Psoas muscle (tissue), 7 donors: ENCODE measurements at regions not wholly inside any gene's neighbourhood (a gene's known extent, or its start where the extent isn't known, plus 50 kb on each side); places are given as distances from the start of the nearest gene placed in this dataset.
"Not testable (repeated sequence)": the region's sequence is repeated elsewhere in the genome, so short reads cannot be mapped to it uniquely, and the experiment has no call there.

ENCODE experiments used
- ATAC-seq, 4 donors: fragments of 200-7000 bp; cut with Tn5 transposase; one replicate each; pipeline ENCODE4 v1.9.1; 2020; ENCODE audit warnings: moderate library complexity in 3 of 4, mild to moderate bottlenecking in 2 of 4
- DNase-seq, 2 donors: peaks; one replicate each; pipeline ENCODE4 v3.0.0-alpha.2; 2020
- H3K27ac ChIP-seq: fragments of 200-600 bp; one replicate; pipeline ENCODE4 v1.8.0; 2022
- H3K27me3 ChIP-seq, 3 donors: fragments of 200-600 bp in 1 of 3; one replicate each; pipeline versions ENCODE4 v1.6.1 to v1.8.0; 2013 to 2022; ENCODE audit warnings: low read length in 2 of 3, mild to moderate bottlenecking in 2 of 3, moderate library complexity in 1 of 3; ENCODE audit not compliant: insufficient read depth in 3 of 3
- H3K36me3 ChIP-seq, 2 donors: fragments of 200-600 bp in 1 of 2; one replicate each; pipeline versions ENCODE4 v1.6.1 to v1.8.0; 2013 to 2022; ENCODE audit warnings: low read depth in 1 of 2, mild to moderate bottlenecking in 1 of 2, moderate library complexity in 1 of 2; ENCODE audit not compliant: insufficient read depth in 1 of 2
- H3K4me1 ChIP-seq: fragments of 200-600 bp; one replicate; pipeline ENCODE4 v1.8.0; 2022
- H3K4me3 ChIP-seq: fragments of 200-600 bp; one replicate; pipeline ENCODE4 v1.8.0; 2022; ENCODE audit warnings: mild to moderate bottlenecking
- H3K9me3 ChIP-seq: fragments of 200-600 bp; one replicate; pipeline ENCODE4 v1.8.0; 2022
- CTCF ChIP-seq: fragments of 200-600 bp; IDR thresholded peaks from one replicate; pipeline ENCODE4 v1.8.0; 2022; ENCODE audit warnings: antibody characterized with exemption
- WGBS, 3 donors: extraction: QIAGEN DNeasy Blood & Tissue Kit; methylation state at CpG; one replicate each; pipeline versions ENCODE4 v1.1.6 to v1.1.7; 2013; 5-methylcytosine and 5-hydroxymethylcytosine counted together
- intact Hi-C, 2 donors: fragments of 100-400 bp; cut with DNase I; formaldehyde crosslinking; loops; one replicate each; pipeline versions ENCODE4 v1.11.0 to v1.14.2; 2022
- donor health status: healthy with polysubstance abuse.
- donor health status: DM: no; HTN: no; CAD: no; lungs with moderate emphysema.
- donor health status: Bipolar disorder and iron deficiency.
- donor health status: healthy.
- donor health status: DM: yes; HTN: yes; CAD: no.
- donor health status: DM: no; HTN: no; CAD: no.
- donor health status: DM: yes; HTN: yes; CAD: no.

GRCh38 chr2:120542911-120543527, 192.6 kb upstream of the GLI2 start:
- 91 to 97% (median 93%) methylated on average over 13 of the region's 13 CpGs for WGBS, 3 donors
- DNase-seq (no peak), ATAC-seq (no peak)
- H3K27me3 ChIP-seq: no peaks in the 10 kb centered on the region
- intact Hi-C loops: no loop called here
- no peak overlapping the region for H3K27ac ChIP-seq
- peaks cover 49% of the 10 kb centered on the region for H3K4me1 ChIP-seq
- H3K4me3 ChIP-seq: no peak overlapping the region
- no peaks in the 10 kb centered on the region for H3K36me3 ChIP-seq
- no peak for TF ChIP-seq CTCF
- no peaks in the 10 kb centered on the region for H3K9me3 ChIP-seq

GRCh38 chr2:120543899-120544298, 191.8 kb upstream of the GLI2 start:
- Histone ChIP-seq H3K36me3 (no peaks in the 10 kb centered on the region), H3K4me3 (no peak overlapping the region), H3K27me3 (no peaks in the 10 kb centered on the region), H3K9me3 (no peaks in the 10 kb centered on the region), H3K4me1 (peaks cover 47% of the 10 kb centered on the region), H3K27ac (peak overlapping the region; percentile 41)
- intact Hi-C loops: no loop called here
- WGBS, 3 donors: 70 to 75% (median 73%) methylated on average over 16 of the region's 16 CpGs
- DNase-seq: no peak
- ATAC-seq: no peak
- no peak for TF ChIP-seq CTCF

GRCh38 chr2:120544522-120544921, 191.1 kb upstream of the GLI2 start:
- DNase-seq: no peak
- TF ChIP-seq CTCF: no peak
- no peaks in the 10 kb centered on the region for H3K27me3 ChIP-seq
- no peak for ATAC-seq
- intact Hi-C loops: no loop called here
- no peak overlapping the region for H3K4me3 ChIP-seq
- 87 to 94% (median 88%) methylated on average over 9 of the region's 9 CpGs for WGBS, 3 donors
- H3K9me3 ChIP-seq: no peaks in the 10 kb centered on the region
- H3K36me3 ChIP-seq: no peaks in the 10 kb centered on the region
- H3K27ac ChIP-seq: peak overlapping the region; percentile 41
- H3K4me1 ChIP-seq: peaks cover 41% of the 10 kb centered on the region

GRCh38 chr2:120545007-120545406, 190.7 kb upstream of the GLI2 start:
- intact Hi-C loops: loop anchor here in 1 of 2 donors (5.0 kb wide), 1 partner anchor 73 kb away; no protein-coding TSS in a partner anchor
- H3K4me1 ChIP-seq: peaks cover 36% of the 10 kb centered on the region
- not testable (repeated sequence) for H3K36me3 ChIP-seq, H3K27me3 ChIP-seq, H3K9me3 ChIP-seq, ATAC-seq, H3K4me3 ChIP-seq, H3K27ac ChIP-seq, DNase-seq
- WGBS, 3 donors: 81 to 90% (median 84%) methylated on average over 11 of the region's 11 CpGs

- ATAC-seq (no peak), DNase-seq (no peak)
- H3K27ac ChIP-seq: no peak overlapping the region
These were observed 190.1 kb upstream of the GLI2 start for GRCh38 chr2:120545521-120546047.

More at GRCh38 chr2:120545521-120546047, 190.1 kb upstream of the GLI2 start:
- intact Hi-C loops: loop anchor here in 1 of 2 donors (5.0 kb wide), 1 partner anchor 73 kb away; no protein-coding TSS in a partner anchor
- no peak overlapping the region for H3K4me3 ChIP-seq
- TF ChIP-seq CTCF: no peak
- no peaks in the 10 kb centered on the region for H3K9me3 ChIP-seq
- 77 to 83% (median 81%) methylated on average over 8 of the region's 8 CpGs for WGBS, 3 donors
- no peaks in the 10 kb centered on the region for H3K36me3 ChIP-seq
- H3K27me3 ChIP-seq: no peaks in the 10 kb centered on the region
- peaks cover 31% of the 10 kb centered on the region for H3K4me1 ChIP-seq
